Heart right ventricle (tissue), 16 donors: ENCODE measurements at regions not wholly inside any gene's neighbourhood (a gene's known extent, or its start where the extent isn't known, plus 50 kb on each side); places are given as distances from the start of the nearest gene placed in this dataset.

Source experiments
- ATAC-seq, 8 donors: fragments of 200-7000 bp; cut with Tn5 transposase; one replicate each; pipeline ENCODE4 v1.9.1; 2020; ENCODE audit warnings: mild to moderate bottlenecking in 8 of 8, moderate library complexity in 8 of 8, moderate number of reproducible peaks in 1 of 8
- DNase-seq, 2 donors: peaks; one replicate each; pipeline ENCODE4 v3.0.0-alpha.2; 2020
- H3K27ac ChIP-seq, 10 donors: fragments of 200-600 bp; sonication (generic) in 2 of 10; one replicate each; pipeline versions ENCODE4 v1.5.0 to v1.8.0; 2020 to 2022; ENCODE audit warnings: mild to moderate bottlenecking in 3 of 10
- H3K27me3 ChIP-seq, 7 donors: fragments of 200-600 bp; one replicate each; pipeline ENCODE4 v1.8.0; 2021 to 2022; ENCODE audit warnings: mild to moderate bottlenecking in 2 of 7
- H3K36me3 ChIP-seq, 9 donors: fragments of 200-600 bp; sonication (generic) in 1 of 9; one replicate each; pipeline versions ENCODE4 v1.5.0 to v1.8.0; 2020 to 2022; ENCODE audit warnings: mild to moderate bottlenecking in 2 of 9
- H3K4me1 ChIP-seq, 9 donors: fragments of 200-600 bp; sonication (generic) in 1 of 9; one replicate each; pipeline versions ENCODE4 v1.5.0 to v1.8.0; 2020 to 2022; ENCODE audit warnings: mild to moderate bottlenecking in 4 of 9
- H3K4me3 ChIP-seq, 10 donors: fragments of 200-600 bp; sonication (generic) in 2 of 10; one replicate each; pipeline versions ENCODE4 v1.5.0 to v1.8.0; 2020 to 2022; ENCODE audit warnings: mild to moderate bottlenecking in 7 of 10, moderate library complexity in 2 of 10
- H3K9me3 ChIP-seq, 11 donors: fragments of 200-600 bp in 10 of 11; sonication (generic) in 2 of 11; one replicate each; pipeline versions ENCODE4 v1.5.0 to v1.8.0; 2013 to 2022; ENCODE audit warnings: mild to moderate bottlenecking in 2 of 11, control low read depth in 1 of 11, moderate library complexity in 1 of 11
- CTCF ChIP-seq, 9 donors: fragments of 200-600 bp; sonication (generic) in 2 of 9; IDR thresholded peaks; one replicate each; pipeline versions ENCODE4 v1.5.0 to v1.8.0; 2021 to 2022; ENCODE audit warnings: antibody characterized with exemption in 9 of 9, mild to moderate bottlenecking in 5 of 9, moderate library complexity in 1 of 9
- WGBS, 2 donors: extraction: QIAGEN DNeasy Blood & Tissue Kit; methylation state at CpG; one replicate each; pipeline ENCODE4 v1.1.7; 2013; ENCODE audit warnings: inconsistent platforms in 1 of 2; 5-methylcytosine and 5-hydroxymethylcytosine counted together
- intact Hi-C, 10 donors: fragments of 100-400 bp; cut with DNase I; formaldehyde crosslinking; loops; one replicate each; pipeline versions ENCODE4 v1.11.1 to v1.14.2; 2022
- donor health status: Arrhythmogenic right ventricular cardiomyopathy.
- donor health status: ischemic (EF 13 %, LVEDD 7.1; RV severe dilation, severe dysfunction).
- donor health status: healthy with polysubstance abuse.
- donor health status: DM: no; HTN: yes; CAD: no.
- donor health status: DM: no; HTN: no; CAD: no.
- donor health status: ischemic (EF 25% LVEDD 6.9; RV normal size, moderate dysfunction).
- donor health status: ischemic (EF 25% LVEDD 5.7; RV mildly dilated, moderate dysfunction).
- donor health status: healthy.
- donor health status: DM: yes; HTN: yes; CAD: no.
- donor health status: Ischemic cardiomyopathy.
- donor health status: ischemic (EF 35%, LVEDD 5.7; RV mildly dilated, moderate dysfunction).
- donor health status: nonischemic (EF 11% LVEDD 7.7; RV severe dilation, severe dysfunction).
- donor health status: DM: yes; HTN: yes; CAD: no.
- donor health status: PGD.
- donor health status: ischemic (EF 29% LVEDD 5.4; RV normal size, mild dysfunction).
- donor health status: nonischemic (EF 23%, LVEDD 6.1; RV moderate dilation, normal function).

GRCh38 chr12:115338566-115339294, 654.8 kb upstream of the TBX3 start:
- H3K9me3 ChIP-seq: peaks cover 0 to 19% (median 7%) of the 10 kb centered on the region in 11 donors
- ATAC-seq (no peak), DNase-seq (no peak)
- peaks cover 0 to 3% (median 0%) of the 10 kb centered on the region in 7 donors for H3K27me3 ChIP-seq
- no peaks in the 10 kb centered on the region for H3K36me3 ChIP-seq
- intact Hi-C loops: loop anchor here in 3 of 10 donors (5.0 to 10.0 kb wide), 3 partner anchors 324 to 656 kb away; partner anchors contain the start of gene TBX3 (in 3 of the 3)
- WGBS, 2 donors: 78 to 79% methylated on average over 9 of the region's 9 CpGs
- H3K27ac ChIP-seq: peak overlapping the region in 2 of 10 donors; percentile 15 to 19
- peaks cover 0 to 47% (median 12%) of the 10 kb centered on the region in 9 donors for H3K4me1 ChIP-seq
- no peak for TF ChIP-seq CTCF (IDR thresholded peaks at IDR 0.05)
- no peak overlapping the region for H3K4me3 ChIP-seq

- 64 to 74% methylated on average over 12 of the region's 12 CpGs for WGBS, 2 donors
- peak overlapping the region in 8 of 10 donors; percentile 17 to 72 (median 43) for H3K27ac ChIP-seq
- H3K4me3 ChIP-seq: no peak overlapping the region
- H3K36me3 ChIP-seq: no peaks in the 10 kb centered on the region
- peaks cover 0 to 16% (median 3%) of the 10 kb centered on the region in 11 donors for H3K9me3 ChIP-seq
- TF ChIP-seq CTCF (IDR thresholded peaks at IDR 0.05): no peak
- ATAC-seq (peak; percentile 37 to 90 (median 82)), DNase-seq (peak; percentile 18 to 79)
- intact Hi-C loops: loop anchor here in 3 of 10 donors (5.0 to 10.0 kb wide), 3 partner anchors 323 to 656 kb away; partner anchors contain the start of gene TBX3 (in 3 of the 3)
- H3K4me1 ChIP-seq: peaks cover 0 to 47% (median 12%) of the 10 kb centered on the region in 9 donors
- peaks cover 0 to 3% (median 0%) of the 10 kb centered on the region in 7 donors for H3K27me3 ChIP-seq
Observed at GRCh38 chr12:115337693-115338543, 653.9 kb upstream of the TBX3 start.

- WGBS, 2 donors: 83 to 90% methylated on average over 3 of the region's 3 CpGs
- peak overlapping the region in 8 of 10 donors; percentile 3 to 75 (median 36) for H3K27ac ChIP-seq
- TF ChIP-seq CTCF (IDR thresholded peaks at IDR 0.05): no peak
- ATAC-seq (no peak), DNase-seq (no peak)
- H3K4me1 ChIP-seq: peaks cover 0 to 45% (median 12%) of the 10 kb centered on the region in 9 donors
- H3K36me3 ChIP-seq: no peaks in the 10 kb centered on the region
- intact Hi-C loops: loop anchor here in 3 of 10 donors (5.0 to 10.0 kb wide), 3 partner anchors 322 to 654 kb away; partner anchors contain the start of gene TBX3 (in 3 of the 3)
- peak overlapping the region in 7 of 10 donors; percentile 4 to 38 (median 21) for H3K4me3 ChIP-seq
- H3K27me3 ChIP-seq: peaks cover 0 to 3% (median 0%) of the 10 kb centered on the region in 7 donors
- peaks cover 0 to 6% (median 0%) of the 10 kb centered on the region in 11 donors for H3K9me3 ChIP-seq
Observed at GRCh38 chr12:115336506-115336905, 652.5 kb upstream of the TBX3 start.

GRCh38 chr12:115335594-115335993, 651.6 kb upstream of the TBX3 start:
- H3K9me3 ChIP-seq: peaks cover 0 to 6% (median 0%) of the 10 kb centered on the region in 11 donors
- peak overlapping the region in 5 of 10 donors; percentile 9 to 38 (median 21) for H3K4me3 ChIP-seq
- 76 to 81% methylated on average over 9 of the region's 9 CpGs for WGBS, 2 donors
- peak overlapping the region in 8 of 10 donors; percentile 18 to 75 (median 52) for H3K27ac ChIP-seq
- no peaks in the 10 kb centered on the region for H3K36me3 ChIP-seq
- TF ChIP-seq CTCF (IDR thresholded peaks at IDR 0.05): no peak
- ATAC-seq (peak; percentile 65 to 80 (median 71)), DNase-seq (peak; percentile 42 to 54)
- peaks cover 0 to 3% (median 0%) of the 10 kb centered on the region in 7 donors for H3K27me3 ChIP-seq
- peaks cover 0 to 42% (median 7%) of the 10 kb centered on the region in 9 donors for H3K4me1 ChIP-seq
- intact Hi-C loops: loop anchor here in 3 of 10 donors (5.0 to 10.0 kb wide), 3 partner anchors 321 to 653 kb away; partner anchors contain the start of gene TBX3 (in 3 of the 3)
